Endothelial cell of umbilical vein (primary cell): ENCODE measurements at regions not wholly inside any gene's neighbourhood (a gene's known extent, or its start where the extent isn't known, plus 50 kb on each side); places are given as distances from the start of the nearest gene placed in this dataset.

Experiments
- BruUV-seq: library from RNA; stranded (reverse); fragments of 400-500 nt; replicated peaks from 2 replicates; lab custom pipeline; 2021; lab: Mats Ljungman, UMichigan
- CTCF ChIA-PET: fragments of 300-600, 350-600 bp; sonication (Branson Sonifier 250); formaldehyde crosslinking; loops from one replicate; lab custom pipeline; 2021; ENCODE audit warnings: antibody characterized with exemption, inconsistent platforms; lab: Charles Lee
- POLR2A ChIA-PET: fragments of 300-600, 350-600 bp; sonication (Branson Sonifier 250); formaldehyde crosslinking; loops from one replicate; lab custom pipeline; 2021; ENCODE audit warnings: antibody characterized with exemption, inconsistent platforms; lab: Charles Lee
- DNase-seq: peaks from one replicate; pipeline ENCODE4 v3.0.0-alpha.2; 2011; ENCODE audit warnings: low read depth, low spot score
- FAIRE-seq: peaks from 2 replicates; lab custom pipeline; 2011; peaks lifted over from hg19 to GRCh38; lab: Jason Lieb, UNC
- H2AFZ ChIP-seq: 2 replicates; pipeline ENCODE4 v1.6.0; 2012; ENCODE audit warnings: low read depth, low read length, control low read depth, inconsistent platforms
- H3K27ac ChIP-seq: 2 replicates; pipeline ENCODE4 v1.5.1; 2011; ENCODE audit warnings: low read depth, mild to moderate bottlenecking, control low read depth, low read length, moderate library complexity; ENCODE audit not compliant: insufficient read depth
- H3K27me3 ChIP-seq, 2 experiments: 2 replicates each; pipeline versions ENCODE4 v1.6.0 to v1.6.1; 2011; ENCODE audit warnings: low read length in 2 of 2, mixed read lengths in 1 of 2; ENCODE audit not compliant: control insufficient read depth in 2 of 2, insufficient read depth in 2 of 2
- H3K36me3 ChIP-seq, 2 experiments: 2 replicates in 1 of 2; 3 replicates in 1 of 2; pipeline ENCODE4 v1.5.1; 2011; ENCODE audit warnings: low read length in 2 of 2, mild to moderate bottlenecking in 1 of 2, moderate library complexity in 1 of 2; ENCODE audit not compliant: control insufficient read depth in 2 of 2, insufficient read depth in 2 of 2; ENCODE audit errors: extremely low read depth in 1 of 2
- H3K4me1 ChIP-seq: 3 replicates; pipeline ENCODE4 v1.5.1; 2011; ENCODE audit warnings: mild to moderate bottlenecking, low read length; ENCODE audit not compliant: control insufficient read depth, insufficient read depth; ENCODE audit errors: extremely low read depth
- H3K4me2 ChIP-seq: 2 replicates; pipeline ENCODE4 v1.6.1; 2011; ENCODE audit warnings: low read length, control low read depth, mixed read lengths; ENCODE audit not compliant: insufficient read depth
- H3K4me3 ChIP-seq, 3 experiments: fragments of 200-600 bp in 1 of 3; sonication (generic), shearing (Covaris generic) in 1 of 3; replicated peaks in 1 of 3; 2 replicates each; pipeline ENCODE4 v1.5.1; 2011 to 2016; ENCODE audit warnings: control low read depth in 3 of 3, low read length in 3 of 3, mild to moderate bottlenecking in 2 of 3, inconsistent platforms in 1 of 3, low read depth in 1 of 3, moderate library complexity in 1 of 3; ENCODE audit not compliant: insufficient read depth in 1 of 3
- H3K79me2 ChIP-seq: 2 replicates; pipeline ENCODE4 v1.6.0; 2012; ENCODE audit warnings: low read length, inconsistent platforms; ENCODE audit not compliant: control insufficient read depth, insufficient read depth
- H3K9ac ChIP-seq: replicated peaks from 2 replicates; pipeline ENCODE3; 2011; ENCODE audit warnings: low read length, control low read depth; ENCODE audit not compliant: insufficient read depth; ENCODE audit errors: extremely low read depth
- H3K9me1 ChIP-seq: replicated peaks from 3 replicates; pipeline ENCODE4 v1.6.0; 2011; ENCODE audit warnings: mild to moderate bottlenecking, low read length; ENCODE audit not compliant: control insufficient read depth, insufficient read depth; ENCODE audit errors: extremely low read depth
- H3K9me3 ChIP-seq: replicated peaks from 2 replicates; pipeline ENCODE4 v1.5.1; 2012; ENCODE audit warnings: low read length, inconsistent platforms; ENCODE audit not compliant: control insufficient read depth, insufficient read depth
- H4K20me1 ChIP-seq: replicated peaks from 2 replicates; pipeline ENCODE3; 2011; ENCODE audit warnings: mild to moderate bottlenecking, low read length; ENCODE audit not compliant: control insufficient read depth, insufficient read depth; ENCODE audit errors: extremely low read depth
- CTCF ChIP-seq, 2 donors: IDR thresholded peaks; 1 replicate in 1 of 2; 2 replicates in 1 of 2; pipeline ENCODE4 v1.5.1; 2011; ENCODE audit warnings: low read length in 2 of 2, mild to moderate bottlenecking in 2 of 2, moderate library complexity in 2 of 2, control low read depth in 1 of 2, inconsistent platforms in 1 of 2, low read depth in 1 of 2; ENCODE audit not compliant: insufficient read depth in 1 of 2; ENCODE audit errors: extremely low read depth in 1 of 2
- EZH2 ChIP-seq: IDR thresholded peaks from 2 replicates; pipeline ENCODE4 v1.6.1; 2012; ENCODE audit warnings: borderline replicate concordance, low read depth, mild to moderate bottlenecking, moderate library complexity, low read length, inconsistent platforms; ENCODE audit not compliant: severe bottlenecking
- GATA2 ChIP-seq: IDR thresholded peaks from 2 replicates; pipeline ENCODE4 v1.7.0; 2011; ENCODE audit warnings: low read depth, mild to moderate bottlenecking, moderate library complexity, mixed read lengths, low read length; ENCODE audit not compliant: insufficient read length, insufficient read depth
- JUN ChIP-seq: IDR thresholded peaks from 2 replicates; pipeline ENCODE4 v1.6.1; 2011; ENCODE audit warnings: borderline replicate concordance, low read depth; ENCODE audit not compliant: insufficient read length, insufficient read depth
- MAX ChIP-seq: IDR thresholded peaks from 2 replicates; pipeline ENCODE4 v1.6.1; 2011; ENCODE audit not compliant: insufficient read depth, insufficient read length
- MYC ChIP-seq: IDR thresholded peaks from one replicate; pipeline ENCODE4 v1.6.1; 2011; ENCODE audit warnings: mild to moderate bottlenecking, low read depth, low read length
- POLR2A ChIP-seq: IDR thresholded peaks from 2 replicates; pipeline ENCODE4 v1.6.1; 2012; ENCODE audit warnings: low read depth, mild to moderate bottlenecking, control low read depth, low read length
- POLR2AphosphoS5 ChIP-seq: IDR thresholded peaks from 2 replicates; pipeline ENCODE4 v1.6.1; 2012; ENCODE audit warnings: low read depth, mild to moderate bottlenecking, control low read depth, low read length, moderate library complexity; ENCODE audit not compliant: insufficient read depth
- dilution Hi-C: fragments of 300-500 bp; cut with MboI; formaldehyde crosslinking; loops from one replicate; pipeline ENCODE4 v1.15.0; 2019; ENCODE audit warnings: low sequenced_read_pairs; ENCODE audit not compliant: extremely low pct_ligation_motif_present
- intact Hi-C: fragments of 100-400 bp; cut with micrococcal nuclease; formaldehyde crosslinking; loops from one replicate; pipeline ENCODE4 v1.10.0; 2022

- Histone ChIP-seq H3K27ac (no peak overlapping the region), H3K9ac (no peak overlapping the region), H3K9me1 (no peaks in the 10 kb centered on the region), H3K4me2 (no peak overlapping the region), H4K20me1 (no peaks in the 10 kb centered on the region), H3K4me3 (no peak overlapping the region), H3K4me1 (no peaks in the 10 kb centered on the region), H3K79me2 (no peaks in the 10 kb centered on the region), H3K9me3 (no peaks in the 10 kb centered on the region), H3K27me3 (no peaks in the 10 kb centered on the region), H3K36me3 (no peaks in the 10 kb centered on the region), H2AFZ (no peak overlapping the region)
- BruUV-seq: no TSS peak
- no peak for TF ChIP-seq GATA2
- no peak for TF ChIP-seq EZH2
- no peak for TF ChIP-seq POLR2AphosphoS5
- TF ChIP-seq CTCF (IDR thresholded peaks at IDR 0.05; ENCODE audit: extremely low read depth in 1 of 2, insufficient read depth in 1 of 2, low read depth in 1 of 2, low read length in 2 of 2): no peak
- no peak for TF ChIP-seq MAX
- no peak for TF ChIP-seq POLR2A
- TF ChIP-seq JUN: no peak
- intact Hi-C loops: no loop called here
- FAIRE-seq (no peak), DNase-seq (no peak)
- ChIA-PET CTCF (no interaction called here), POLR2A (no interaction called here)
- dilution Hi-C loops: no loop called here
Observed at GRCh38 chr7:41869596-41869995, 166.7 kb upstream of the INHBA start.

GRCh38 chr7:41869091-41869490 is 166.2 kb upstream of the INHBA start:
- Histone ChIP-seq H3K9me1 (no peaks in the 10 kb centered on the region), H3K9ac (no peak overlapping the region), H3K4me3 (no peak overlapping the region), H3K27ac (no peak overlapping the region), H3K4me2 (no peak overlapping the region), H3K36me3 (no peaks in the 10 kb centered on the region), H3K79me2 (no peaks in the 10 kb centered on the region), H3K27me3 (no peaks in the 10 kb centered on the region), H4K20me1 (no peaks in the 10 kb centered on the region), H3K9me3 (no peaks in the 10 kb centered on the region), H3K4me1 (no peaks in the 10 kb centered on the region), H2AFZ (no peak overlapping the region)
- intact Hi-C loops (no loop called here), dilution Hi-C loops (no loop called here)
- DNase-seq: no peak
- no peak for FAIRE-seq
- ChIA-PET POLR2A (no interaction called here), CTCF (no interaction called here)
- no peak for TF ChIP-seq MYC
- no peak for TF ChIP-seq MAX
- TF ChIP-seq POLR2A: no peak
- no peak for TF ChIP-seq CTCF (IDR thresholded peaks at IDR 0.05; ENCODE audit: extremely low read depth in 1 of 2, insufficient read depth in 1 of 2, low read depth in 1 of 2, low read length in 2 of 2)
- no peak for TF ChIP-seq GATA2
- no peak for TF ChIP-seq POLR2AphosphoS5
- no peak for TF ChIP-seq EZH2
- no peak for TF ChIP-seq JUN
- no TSS peak for BruUV-seq
